ENCODE measurements at regions not wholly inside any gene's neighbourhood (a gene's known extent, or its start where the extent isn't known, plus 50 kb on each side); places are given as distances from the start of the nearest gene placed in this dataset.
"Not testable (repeated sequence)": the region's sequence is repeated elsewhere in the genome, so short reads cannot be mapped to it uniquely, and the experiment has no call there.

GRCh38 chr2:57022496-57022895, 838.7 kb downstream of the CCDC85A start:
- no peaks in the 10 kb centered on the region for H3K27me3 ChIP-seq
- H3K36me3 ChIP-seq = no peaks in the 10 kb centered on the region
- H3K4me3 ChIP-seq = no peak overlapping the region
- intact Hi-C loops (cut with DNase I) = no loop called here
- H3K9me3 ChIP-seq = no peaks in the 10 kb centered on the region
- no peak for DNase-seq (ENCODE audit: low spot score in 2 of 2)
- no peaks in the 10 kb centered on the region for H3K4me1 ChIP-seq
- no peak for TF ChIP-seq CTCF (IDR thresholded peaks at IDR 0.05)
- no peak overlapping the region for H3K27ac ChIP-seq

DNA sequence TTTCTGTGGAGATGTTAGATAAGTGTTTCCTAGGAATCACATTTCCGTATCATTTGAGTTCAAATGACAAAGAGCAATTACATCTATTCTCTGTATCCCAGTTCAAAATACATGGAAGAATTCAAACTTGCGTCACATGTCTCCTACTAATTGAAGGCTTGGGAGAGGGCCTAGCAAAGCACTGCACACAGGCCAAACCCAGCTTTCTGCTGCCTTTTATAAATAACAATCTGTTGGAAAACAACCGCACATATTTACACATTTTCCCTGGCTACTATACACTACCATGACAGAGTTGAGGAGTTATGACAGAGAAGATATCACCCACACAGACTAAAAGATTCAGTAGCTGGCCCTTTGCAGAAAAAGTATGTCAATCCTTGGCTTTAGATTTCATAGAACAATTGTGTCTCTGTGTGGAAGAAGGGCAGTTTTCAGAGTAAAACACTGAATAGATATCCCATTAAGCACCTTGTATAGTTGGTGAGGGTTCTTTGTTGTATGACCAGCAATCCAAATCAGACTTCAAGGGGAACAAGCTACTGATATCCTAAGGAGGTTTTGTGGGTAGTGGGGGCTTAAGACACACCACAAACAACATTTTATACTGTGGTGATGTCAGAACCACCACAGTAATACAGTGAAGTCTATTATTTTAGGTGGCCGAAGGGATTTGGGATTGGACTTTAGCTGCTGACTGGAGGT, 861.3 kb downstream of the CCDC85A start:
- no peak for TF ChIP-seq CTCF (IDR thresholded peaks at IDR 0.05)
- Histone ChIP-seq H3K36me3 (no peaks in the 10 kb centered on the region), H3K4me3 (no peak overlapping the region), H3K27me3 (no peaks in the 10 kb centered on the region), H3K4me1 (no peaks in the 10 kb centered on the region), H3K27ac (no peak overlapping the region), H3K9me3 (no peaks in the 10 kb centered on the region)
- no peak for DNase-seq (ENCODE audit: low spot score in 2 of 2)
- intact Hi-C loops (cut with DNase I) = no loop called here

DNA sequence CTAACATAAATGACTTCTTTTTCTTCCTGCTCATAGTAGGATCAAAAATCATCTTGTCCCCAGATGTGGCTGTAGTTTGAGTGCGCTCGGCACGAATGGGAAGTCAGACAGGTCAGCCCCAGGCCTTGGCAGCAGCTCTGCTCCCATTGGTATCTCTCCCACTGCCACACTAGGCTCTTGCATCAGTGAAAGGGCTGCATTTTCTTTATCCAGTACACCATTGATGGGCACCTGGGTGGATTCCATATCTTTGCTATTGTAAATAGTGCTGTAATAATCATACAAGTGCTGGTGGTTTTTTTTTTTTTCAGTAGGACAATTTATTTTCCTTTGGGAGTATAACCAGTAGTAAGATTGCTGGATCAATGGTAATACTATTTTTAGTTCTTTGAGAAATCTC, 865.5 kb downstream of the CCDC85A start:
- Histone ChIP-seq H3K27ac (no peak overlapping the region), H3K4me1 (no peaks in the 10 kb centered on the region), H3K36me3 (no peaks in the 10 kb centered on the region), H3K9me3 (no peaks in the 10 kb centered on the region), H3K4me3 (no peak overlapping the region), H3K27me3 (no peaks in the 10 kb centered on the region)
- no peak for DNase-seq (ENCODE audit: low spot score in 2 of 2)
- intact Hi-C loops (cut with DNase I) = no loop called here
- TF ChIP-seq CTCF (IDR thresholded peaks at IDR 0.05) = no peak

DNA sequence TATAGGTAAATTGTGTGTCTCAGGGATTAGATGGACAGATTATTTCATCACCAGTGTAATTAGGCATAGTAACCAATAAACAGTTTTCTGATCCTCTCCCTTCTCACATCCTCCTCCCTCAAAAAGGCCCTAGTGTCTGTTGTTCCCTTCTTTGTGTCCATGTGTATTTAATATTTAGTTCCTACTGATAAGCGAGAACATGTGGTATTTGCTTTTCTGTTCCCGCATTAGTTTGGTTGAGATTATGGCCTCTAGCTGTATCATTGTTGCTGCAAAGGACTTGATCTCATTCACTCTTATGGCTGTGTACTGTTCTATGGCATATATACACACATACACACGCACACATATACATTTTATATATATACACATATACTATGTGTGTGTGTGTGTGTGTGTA, 866.2 kb downstream of the CCDC85A start:
- Histone ChIP-seq H3K36me3 (no peaks in the 10 kb centered on the region), H3K9me3 (no peaks in the 10 kb centered on the region), H3K27ac (no peak overlapping the region), H3K4me1 (no peaks in the 10 kb centered on the region), H3K4me3 (no peak overlapping the region), H3K27me3 (no peaks in the 10 kb centered on the region)
- DNase-seq (ENCODE audit: low spot score in 2 of 2) = no peak
- TF ChIP-seq CTCF (IDR thresholded peaks at IDR 0.05) = no peak
- intact Hi-C loops (cut with DNase I) = no loop called here

- H3K27ac ChIP-seq; H3K36me3 ChIP-seq; H3K9me3 ChIP-seq; DNase-seq (ENCODE audit: low spot score in 2 of 2); intact Hi-C loops (cut with DNase I); H3K27me3 ChIP-seq; H3K4me3 ChIP-seq; H3K4me1 ChIP-seq: not testable (repeated sequence)
Measured at GRCh38 chr2:57066301-57066700, 882.5 kb downstream of the CCDC85A start.

- H3K4me3 ChIP-seq = no peak overlapping the region
- intact Hi-C loops (cut with DNase I) = no loop called here
- no peak overlapping the region for H3K27ac ChIP-seq
- no peaks in the 10 kb centered on the region for H3K9me3 ChIP-seq
- no peak for TF ChIP-seq CTCF (IDR thresholded peaks at IDR 0.05)
- no peaks in the 10 kb centered on the region for H3K36me3 ChIP-seq
- H3K27me3 ChIP-seq = no peaks in the 10 kb centered on the region
- no peaks in the 10 kb centered on the region for H3K4me1 ChIP-seq
- DNase-seq (ENCODE audit: low spot score in 2 of 2) = no peak
Measured at GRCh38 chr2:57075226-57075625, 891.4 kb downstream of the CCDC85A start.
